Parathyroid adenoma (tissue), 2 donors: ENCODE measurements at regions not wholly inside any gene's neighbourhood (a gene's known extent, or its start where the extent isn't known, plus 50 kb on each side); places are given as distances from the start of the nearest gene placed in this dataset.

ENCODE experiments used
- H2AFZ ChIP-seq: fragments of 300-600 bp; sonication (generic); one replicate; pipeline ENCODE4 v1.7.0; 2017; ENCODE audit warnings: antibody characterized with exemption, mild to moderate bottlenecking
- H3K27ac ChIP-seq: fragments of 300-600 bp; sonication (generic); one replicate; pipeline ENCODE4 v1.7.0; 2017
- H3K27me3 ChIP-seq: fragments of 300-600 bp; sonication (generic); one replicate; pipeline ENCODE4 v1.7.0; 2017; ENCODE audit warnings: low read length; ENCODE audit not compliant: control insufficient read depth, insufficient read depth
- H3K36me3 ChIP-seq: fragments of 300-600 bp; sonication (generic); one replicate; pipeline ENCODE4 v1.7.0; 2017; ENCODE audit warnings: low read length; ENCODE audit not compliant: control insufficient read depth, insufficient read depth
- H3K4me1 ChIP-seq: fragments of 300-600 bp; sonication (generic); one replicate; pipeline ENCODE4 v1.7.0; 2017; ENCODE audit warnings: control low read depth
- H3K4me2 ChIP-seq: fragments of 300-600 bp; sonication (generic); one replicate; pipeline ENCODE4 v1.7.0; 2017; ENCODE audit warnings: low read length
- H3K4me3 ChIP-seq: fragments of 300-600 bp; sonication (generic); one replicate; pipeline ENCODE4 v1.7.0; 2017; ENCODE audit warnings: low read depth, low read length
- H3K79me2 ChIP-seq: fragments of 300-600 bp; sonication (generic); one replicate; pipeline ENCODE4 v1.7.0; 2017; ENCODE audit warnings: control low read depth
- H3K9ac ChIP-seq: fragments of 300-600 bp; sonication (generic); one replicate; pipeline ENCODE4 v1.7.0; 2017; ENCODE audit warnings: mild to moderate bottlenecking
- H3K9me3 ChIP-seq: fragments of 300-600 bp; sonication (generic); one replicate; pipeline ENCODE4 v1.7.0; 2017; ENCODE audit warnings: low read length; ENCODE audit not compliant: control insufficient read depth
- TF ChIP-seq, protein P1 (sequence below): fragments of 300-600 bp; sonication (generic); IDR thresholded peaks from one replicate; pipeline ENCODE4 v1.7.0; 2017; ENCODE audit warnings: antibody characterized with exemption, mild to moderate bottlenecking
- donor health status: primary hyperparathyroidism.

- H3K36me3 ChIP-seq: no peaks in the 10 kb centered on the region
- H3K4me3 ChIP-seq: no peak overlapping the region
- H3K9ac ChIP-seq: no peak overlapping the region
- H3K4me2 ChIP-seq: no peak overlapping the region
- no peaks in the 10 kb centered on the region for H3K27me3 ChIP-seq
- no peaks in the 10 kb centered on the region for H3K79me2 ChIP-seq
- H3K9me3 ChIP-seq: no peaks in the 10 kb centered on the region
- H3K27ac ChIP-seq: no peak overlapping the region
- H2AFZ ChIP-seq: no peak overlapping the region
- TF ChIP-seq, protein P1, sequence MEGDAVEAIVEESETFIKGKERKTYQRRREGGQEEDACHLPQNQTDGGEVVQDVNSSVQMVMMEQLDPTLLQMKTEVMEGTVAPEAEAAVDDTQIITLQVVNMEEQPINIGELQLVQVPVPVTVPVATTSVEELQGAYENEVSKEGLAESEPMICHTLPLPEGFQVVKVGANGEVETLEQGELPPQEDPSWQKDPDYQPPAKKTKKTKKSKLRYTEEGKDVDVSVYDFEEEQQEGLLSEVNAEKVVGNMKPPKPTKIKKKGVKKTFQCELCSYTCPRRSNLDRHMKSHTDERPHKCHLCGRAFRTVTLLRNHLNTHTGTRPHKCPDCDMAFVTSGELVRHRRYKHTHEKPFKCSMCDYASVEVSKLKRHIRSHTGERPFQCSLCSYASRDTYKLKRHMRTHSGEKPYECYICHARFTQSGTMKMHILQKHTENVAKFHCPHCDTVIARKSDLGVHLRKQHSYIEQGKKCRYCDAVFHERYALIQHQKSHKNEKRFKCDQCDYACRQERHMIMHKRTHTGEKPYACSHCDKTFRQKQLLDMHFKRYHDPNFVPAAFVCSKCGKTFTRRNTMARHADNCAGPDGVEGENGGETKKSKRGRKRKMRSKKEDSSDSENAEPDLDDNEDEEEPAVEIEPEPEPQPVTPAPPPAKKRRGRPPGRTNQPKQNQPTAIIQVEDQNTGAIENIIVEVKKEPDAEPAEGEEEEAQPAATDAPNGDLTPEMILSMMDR: no peak
- H3K4me1 ChIP-seq: no peaks in the 10 kb centered on the region
Observed at GRCh38 chr2:83067947-83068346, 1391.1 kb downstream of the SUCLG1 start.

- no peak overlapping the region for H3K9ac ChIP-seq
- no peak overlapping the region for H3K4me3 ChIP-seq
- H2AFZ ChIP-seq: no peak overlapping the region
- TF ChIP-seq, protein P1: no peak
- no peak overlapping the region for H3K27ac ChIP-seq
- no peaks in the 10 kb centered on the region for H3K36me3 ChIP-seq
- no peaks in the 10 kb centered on the region for H3K4me1 ChIP-seq
- no peaks in the 10 kb centered on the region for H3K27me3 ChIP-seq
- H3K9me3 ChIP-seq: no peaks in the 10 kb centered on the region
- no peaks in the 10 kb centered on the region for H3K79me2 ChIP-seq
- H3K4me2 ChIP-seq: no peak overlapping the region
Observed at GRCh38 chr2:83063933-83064332, 1395.1 kb downstream of the SUCLG1 start.

DNA sequence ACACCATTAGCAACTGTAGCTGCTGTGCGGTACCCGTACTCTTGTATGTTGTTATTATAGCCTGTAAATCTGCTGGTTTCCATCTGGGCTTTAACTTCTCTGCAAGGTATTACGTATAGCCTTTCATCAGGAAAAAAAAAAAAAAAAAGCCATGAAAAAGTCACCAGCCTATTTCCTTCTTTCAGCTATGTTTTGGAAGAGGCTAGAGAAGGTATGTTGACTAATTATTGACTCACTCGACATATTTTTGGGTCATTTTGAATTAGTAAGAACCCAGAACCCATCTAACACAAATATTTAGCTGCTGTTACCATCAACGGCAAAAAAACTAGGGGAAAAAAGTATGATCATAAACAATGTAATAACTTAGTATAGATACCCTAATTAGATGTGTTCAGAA is 1395.6 kb downstream of the SUCLG1 start:
- Histone ChIP-seq H3K9me3 (no peaks in the 10 kb centered on the region), H3K79me2 (no peaks in the 10 kb centered on the region), H3K27ac (no peak overlapping the region), H3K36me3 (no peaks in the 10 kb centered on the region), H3K4me3 (no peak overlapping the region), H3K4me1 (no peaks in the 10 kb centered on the region), H3K4me2 (no peak overlapping the region), H2AFZ (no peak overlapping the region), H3K27me3 (no peaks in the 10 kb centered on the region), H3K9ac (no peak overlapping the region)
- TF ChIP-seq, protein P1: no peak

DNA sequence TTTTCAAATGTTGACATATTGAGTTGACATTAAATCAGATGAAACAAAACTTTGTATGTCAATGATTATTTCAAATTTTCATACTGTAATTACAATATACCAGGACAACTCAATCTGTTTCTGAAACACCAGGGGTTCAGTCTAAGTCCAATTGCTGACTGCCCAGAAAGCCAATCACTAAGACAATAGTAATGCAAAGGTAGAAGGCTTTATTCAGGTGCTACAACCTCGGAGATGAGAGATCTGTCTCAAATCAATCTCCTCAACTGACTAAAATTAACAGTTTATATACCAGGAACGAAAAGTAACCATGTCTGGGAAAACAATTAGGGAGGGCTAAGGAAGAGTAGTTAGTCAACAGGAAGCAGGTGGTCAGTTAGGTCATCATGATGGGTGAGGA is 1400.4 kb downstream of the SUCLG1 start:
- Histone ChIP-seq H3K27me3 (no peaks in the 10 kb centered on the region), H3K9me3 (no peaks in the 10 kb centered on the region), H3K9ac (no peak overlapping the region), H3K4me2 (no peak overlapping the region), H3K4me1 (no peaks in the 10 kb centered on the region), H2AFZ (no peak overlapping the region), H3K36me3 (no peaks in the 10 kb centered on the region), H3K4me3 (no peak overlapping the region), H3K79me2 (no peaks in the 10 kb centered on the region), H3K27ac (no peak overlapping the region)
- TF ChIP-seq, protein P1: no peak

GRCh38 chr2:83055376-83056010 is 1403.6 kb downstream of the SUCLG1 start:
- TF ChIP-seq, protein P1: no peak
- H3K27ac ChIP-seq: no peak overlapping the region

More at GRCh38 chr2:83055376-83056010, 1403.6 kb downstream of the SUCLG1 start:
- H3K9ac ChIP-seq: no peak overlapping the region
- no peaks in the 10 kb centered on the region for H3K9me3 ChIP-seq
- no peak overlapping the region for H3K4me3 ChIP-seq
- no peaks in the 10 kb centered on the region for H3K79me2 ChIP-seq
- no peaks in the 10 kb centered on the region for H3K4me1 ChIP-seq
- H3K4me2 ChIP-seq: no peak overlapping the region
- no peaks in the 10 kb centered on the region for H3K27me3 ChIP-seq
- H2AFZ ChIP-seq: no peak overlapping the region
- H3K36me3 ChIP-seq: no peaks in the 10 kb centered on the region
